ENCODE measurements at regions not wholly inside any gene's neighbourhood (a gene's known extent, or its start where the extent isn't known, plus 50 kb on each side); places are given as distances from the start of the nearest gene placed in this dataset.

GRCh38 chr7:80379034-80379982 lies 132.6 kb downstream of the GNAT3 start:
- no peaks in the 10 kb centered on the region for H3K36me3 ChIP-seq (ENCODE audit: insufficient read depth in 1 of 2, low read depth in 1 of 2)
- no peak for DNase-seq
- no peaks in the 10 kb centered on the region for H3K9me3 ChIP-seq
- H3K4me1 ChIP-seq = no peaks in the 10 kb centered on the region
- no peak overlapping the region for H3K4me3 ChIP-seq
- no peaks in the 10 kb centered on the region for H3K27me3 ChIP-seq (ENCODE audit: insufficient read depth in 3 of 3, low read length in 2 of 3)
- no peak for ATAC-seq
- TF ChIP-seq CTCF (IDR thresholded peaks at IDR 0.05) = no peak
- H3K27ac ChIP-seq = no peak overlapping the region
- intact Hi-C loops (cut with DNase I) = no loop called here
- 77 to 82% (median 81%) methylated on average over 3 of the region's 3 CpGs for WGBS, 3 donors

GRCh38 chr7:80374321-80374720 lies 137.5 kb downstream of the GNAT3 start:
- DNase-seq (no peak), ATAC-seq (no peak)
- no peaks in the 10 kb centered on the region for H3K9me3 ChIP-seq
- intact Hi-C loops (cut with DNase I) = no loop called here
- H3K4me3 ChIP-seq = no peak overlapping the region
- no peaks in the 10 kb centered on the region for H3K4me1 ChIP-seq
- no peak for TF ChIP-seq CTCF (IDR thresholded peaks at IDR 0.05)
- 74 to 83% (median 75%) methylated on average over 4 of the region's 4 CpGs for WGBS, 3 donors
- no peaks in the 10 kb centered on the region for H3K27me3 ChIP-seq (ENCODE audit: insufficient read depth in 3 of 3, low read length in 2 of 3)
- no peak overlapping the region for H3K27ac ChIP-seq
- H3K36me3 ChIP-seq (ENCODE audit: insufficient read depth in 1 of 2, low read depth in 1 of 2) = no peaks in the 10 kb centered on the region

- no peaks in the 10 kb centered on the region for H3K36me3 ChIP-seq (ENCODE audit: insufficient read depth in 1 of 2, low read depth in 1 of 2)
- DNase-seq (no peak), ATAC-seq (no peak)
- 68 to 81% (median 79%) methylated on average over 4 of the region's 4 CpGs for WGBS, 3 donors
- TF ChIP-seq CTCF (IDR thresholded peaks at IDR 0.05) = no peak
- H3K27ac ChIP-seq = no peak overlapping the region
- H3K4me3 ChIP-seq = no peak overlapping the region
- no peaks in the 10 kb centered on the region for H3K27me3 ChIP-seq (ENCODE audit: insufficient read depth in 3 of 3, low read length in 2 of 3)
- H3K4me1 ChIP-seq = no peaks in the 10 kb centered on the region
- no peaks in the 10 kb centered on the region for H3K9me3 ChIP-seq
- intact Hi-C loops (cut with DNase I) = no loop called here
Observed at GRCh38 chr7:80373429-80374032, 138.3 kb downstream of the GNAT3 start.

GRCh38 chr7:80372415-80372814 lies 139.4 kb downstream of the GNAT3 start:
- no peak for ATAC-seq
- 65 to 74% (median 68%) methylated on average over 2 of the region's 2 CpGs for WGBS, 3 donors
- no peaks in the 10 kb centered on the region for H3K4me1 ChIP-seq
- no peak overlapping the region for H3K4me3 ChIP-seq
- no peak overlapping the region for H3K27ac ChIP-seq
- H3K27me3 ChIP-seq (ENCODE audit: insufficient read depth in 3 of 3, low read length in 2 of 3) = no peaks in the 10 kb centered on the region
- no peak for TF ChIP-seq CTCF (IDR thresholded peaks at IDR 0.05)
- intact Hi-C loops (cut with DNase I) = no loop called here
- no peaks in the 10 kb centered on the region for H3K36me3 ChIP-seq (ENCODE audit: insufficient read depth in 1 of 2, low read depth in 1 of 2)
- DNase-seq = no peak
- H3K9me3 ChIP-seq = no peaks in the 10 kb centered on the region

Measured in psoas muscle (tissue), 7 donors.